Thyroid gland (tissue), 4 donors: ENCODE measurements at regions not wholly inside any gene's neighbourhood (a gene's known extent, or its start where the extent isn't known, plus 50 kb on each side); places are given as distances from the start of the nearest gene placed in this dataset.

Experiments
- POLR2A ChIP-seq, 2 donors: fragments of 450-650 bp; IDR thresholded peaks; one replicate each; pipeline ENCODE4 v1.6.1; 2017; ENCODE audit warnings: antibody characterized with exemption in 2 of 2, mild to moderate bottlenecking in 2 of 2, moderate library complexity in 1 of 2
- TF ChIP-seq, protein P1 (sequence below), 6 experiments: fragments of 200-600 bp in 3 of 6; fragments of 450-650 bp in 3 of 6; sonication (generic) in 3 of 6; IDR thresholded peaks; one replicate each; pipeline ENCODE4 v1.5.1; 2016 to 2019; ENCODE audit warnings: antibody characterized with exemption in 6 of 6, mild to moderate bottlenecking in 2 of 6, inconsistent platforms in 1 of 6, moderate library complexity in 1 of 6

DNA sequence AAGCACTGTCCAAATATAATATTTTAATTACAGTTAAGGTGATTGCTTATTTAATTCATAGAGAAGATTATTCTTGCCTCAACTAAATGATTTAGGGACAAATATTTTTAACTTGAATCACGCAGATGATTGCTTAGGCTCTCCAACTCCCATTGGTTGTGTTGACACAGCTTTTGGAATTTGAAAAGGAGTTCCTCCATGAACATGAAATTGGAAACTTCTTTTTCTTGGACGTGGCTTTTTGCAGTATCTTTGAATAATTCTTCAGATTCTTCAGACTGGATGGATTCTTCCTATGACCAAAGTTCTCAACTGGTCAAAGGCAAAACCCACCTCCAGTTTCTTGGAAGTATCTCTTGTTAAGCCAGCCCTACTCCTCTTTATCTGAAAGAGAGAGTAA lies 456.4 kb upstream of the KLF4 start:
- TF ChIP-seq, protein P1, sequence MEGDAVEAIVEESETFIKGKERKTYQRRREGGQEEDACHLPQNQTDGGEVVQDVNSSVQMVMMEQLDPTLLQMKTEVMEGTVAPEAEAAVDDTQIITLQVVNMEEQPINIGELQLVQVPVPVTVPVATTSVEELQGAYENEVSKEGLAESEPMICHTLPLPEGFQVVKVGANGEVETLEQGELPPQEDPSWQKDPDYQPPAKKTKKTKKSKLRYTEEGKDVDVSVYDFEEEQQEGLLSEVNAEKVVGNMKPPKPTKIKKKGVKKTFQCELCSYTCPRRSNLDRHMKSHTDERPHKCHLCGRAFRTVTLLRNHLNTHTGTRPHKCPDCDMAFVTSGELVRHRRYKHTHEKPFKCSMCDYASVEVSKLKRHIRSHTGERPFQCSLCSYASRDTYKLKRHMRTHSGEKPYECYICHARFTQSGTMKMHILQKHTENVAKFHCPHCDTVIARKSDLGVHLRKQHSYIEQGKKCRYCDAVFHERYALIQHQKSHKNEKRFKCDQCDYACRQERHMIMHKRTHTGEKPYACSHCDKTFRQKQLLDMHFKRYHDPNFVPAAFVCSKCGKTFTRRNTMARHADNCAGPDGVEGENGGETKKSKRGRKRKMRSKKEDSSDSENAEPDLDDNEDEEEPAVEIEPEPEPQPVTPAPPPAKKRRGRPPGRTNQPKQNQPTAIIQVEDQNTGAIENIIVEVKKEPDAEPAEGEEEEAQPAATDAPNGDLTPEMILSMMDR (IDR thresholded peaks at IDR 0.05), result no peak
- TF ChIP-seq POLR2A (IDR thresholded peaks at IDR 0.05), result no peak
